DMS53 (cell line): ENCODE measurements at regions not wholly inside any gene's neighbourhood (a gene's known extent, or its start where the extent isn't known, plus 50 kb on each side); places are given as distances from the start of the nearest gene placed in this dataset.
"Not testable (repeated sequence)": the region's sequence is repeated elsewhere in the genome, so short reads cannot be mapped to it uniquely, and the experiment has no call there.

ENCODE experiments used
- DNase-seq: peaks from one replicate; lab custom pipeline; 2025; lab: John Stamatoyannopoulos, UW

DNA sequence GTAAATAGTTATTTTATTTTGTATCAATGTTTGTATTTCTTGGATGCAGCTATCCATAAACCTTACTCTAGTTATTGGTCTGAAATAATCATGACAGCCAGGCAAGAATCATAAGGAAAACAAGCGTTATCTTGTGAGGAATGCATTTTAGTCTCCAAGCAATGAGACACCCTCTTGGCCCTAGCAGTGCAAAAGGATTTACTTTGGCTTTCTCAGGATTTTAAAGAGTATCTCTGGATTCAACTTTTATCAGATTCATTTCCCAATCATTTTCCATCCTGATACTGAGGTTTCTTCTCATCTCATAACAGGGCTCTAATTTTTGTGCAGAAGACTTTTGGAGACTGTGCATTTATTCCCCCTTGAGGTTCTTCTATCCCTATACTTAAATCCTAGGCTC is 480.8 kb downstream of the TMX3 start:
- DNase-seq = no peak

DNA sequence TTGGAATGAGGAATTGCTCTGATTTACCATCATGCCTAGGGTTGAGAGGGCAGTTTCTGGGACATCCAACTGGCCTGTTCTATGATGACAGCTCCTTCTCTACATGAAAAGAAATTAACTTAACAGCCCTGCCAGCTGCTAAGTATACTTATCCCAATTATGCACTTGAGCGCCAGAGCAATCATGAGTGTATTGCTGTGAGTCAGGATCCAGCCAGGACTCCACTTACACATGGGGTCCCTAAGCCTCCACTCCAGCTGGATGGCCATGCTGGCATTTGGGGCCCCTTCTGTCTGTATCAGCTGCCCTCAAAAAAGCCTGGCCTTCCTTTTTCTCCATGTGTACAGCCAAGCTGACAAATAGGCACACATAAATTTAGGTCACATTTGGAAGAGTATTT is 481.9 kb downstream of the TMX3 start:
- no peak for DNase-seq

DNA sequence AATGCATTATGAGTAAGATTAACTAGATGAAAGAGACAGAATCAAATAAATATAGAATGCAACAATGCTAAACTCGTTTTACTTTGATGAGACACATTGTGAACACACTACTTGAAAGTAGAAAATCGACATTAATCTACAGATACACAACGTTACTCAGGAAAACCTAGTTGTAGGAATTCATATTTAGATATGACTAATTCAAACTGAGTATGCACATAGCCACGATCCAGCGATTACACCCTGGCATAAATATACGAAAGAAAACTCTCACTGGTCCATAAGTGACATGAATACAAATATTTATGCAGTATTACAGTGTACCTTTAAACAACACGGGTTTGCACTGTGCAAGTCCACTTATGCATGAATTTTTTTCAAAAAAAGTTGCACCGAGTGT is 485.6 kb downstream of the TMX3 start:
- peak; percentile 62 for DNase-seq

DNA sequence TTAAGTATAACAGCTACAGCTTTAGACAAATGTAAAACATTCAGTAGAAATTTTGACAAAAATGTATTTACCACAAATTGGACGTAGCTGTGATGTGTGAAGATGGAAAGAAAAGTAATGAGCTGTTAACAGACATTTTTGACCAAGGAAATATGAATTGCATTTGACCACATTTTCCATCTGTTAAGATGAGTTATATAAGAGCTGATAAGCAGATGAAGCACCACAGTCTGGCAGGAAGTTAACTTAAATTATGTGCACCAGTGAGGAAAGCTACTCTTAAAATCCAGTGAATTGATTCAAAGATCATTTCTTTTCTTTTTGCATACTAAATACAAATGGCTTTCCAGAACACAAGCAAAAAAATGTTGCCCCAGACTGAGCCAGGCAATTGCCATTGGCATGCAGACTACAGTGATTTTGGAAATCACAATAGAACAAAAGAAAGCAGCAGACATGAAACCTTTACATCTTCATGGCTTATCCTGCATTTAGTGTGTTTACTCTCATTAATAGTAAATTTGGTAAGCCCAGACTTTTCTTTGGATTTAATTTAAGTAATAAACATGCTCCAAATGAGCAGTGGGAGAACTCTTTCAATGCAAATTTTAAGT is 493.7 kb downstream of the TMX3 start:
- no peak for DNase-seq

DNA sequence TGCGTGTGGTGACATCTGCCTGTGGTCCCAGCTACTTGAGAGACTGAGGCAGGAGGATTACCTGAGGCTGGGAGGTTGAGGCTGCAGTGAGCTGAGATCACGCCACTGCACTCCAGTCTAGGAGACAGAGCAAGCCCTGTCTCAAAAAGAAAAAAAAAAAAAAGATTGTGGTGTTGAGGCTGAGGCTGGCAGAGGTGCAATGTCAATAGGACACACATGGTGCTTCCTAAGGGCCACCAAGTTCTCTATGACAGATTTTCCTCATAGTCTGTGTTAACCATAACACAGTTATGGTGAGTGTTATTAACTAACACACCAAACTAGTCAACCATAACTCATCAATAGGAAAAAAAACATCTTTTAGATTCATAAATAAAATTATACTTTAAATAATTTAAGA is 494.4 kb downstream of the TMX3 start:
- peak; percentile 16 for DNase-seq

DNA sequence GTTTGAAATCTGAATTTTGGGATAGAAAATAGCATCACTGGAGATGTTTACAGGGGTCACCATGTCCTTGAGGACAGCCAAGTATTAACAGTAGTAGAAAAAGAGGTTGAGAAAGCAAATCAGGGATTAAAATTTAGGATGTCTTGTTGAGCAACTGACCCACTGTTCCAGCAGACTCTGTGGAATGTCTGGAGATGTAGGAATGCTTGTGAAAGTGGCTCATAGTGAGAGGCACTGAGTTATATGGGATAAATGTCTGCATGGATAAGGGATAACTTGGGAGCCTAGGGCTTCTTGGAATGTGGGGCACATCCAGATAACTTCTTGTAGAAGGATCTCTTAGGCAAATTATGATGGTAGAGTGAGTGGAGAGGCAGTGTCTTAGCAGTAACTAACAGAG is 495.0 kb downstream of the TMX3 start:
- no peak for DNase-seq

DNA sequence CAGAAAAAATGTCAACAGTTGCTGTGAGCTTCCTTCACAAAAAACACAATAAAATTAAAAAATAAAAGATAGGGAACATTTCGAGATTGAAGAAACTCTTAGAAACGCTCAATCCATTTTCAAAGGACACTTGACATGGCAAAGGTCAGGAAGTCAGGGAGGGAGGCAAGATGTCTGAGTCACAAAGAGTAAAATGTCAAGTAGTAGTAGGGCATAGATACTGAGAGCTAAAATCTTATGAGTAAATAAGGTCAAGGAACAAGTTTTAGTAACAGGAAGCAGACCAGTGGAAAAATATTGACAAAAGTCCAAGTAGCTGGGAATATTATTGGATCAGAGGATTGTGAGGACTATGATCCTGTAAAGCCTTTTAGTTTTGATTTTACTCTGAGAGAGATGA is 495.6 kb downstream of the TMX3 start:
- peak; percentile 20 for DNase-seq

DNA sequence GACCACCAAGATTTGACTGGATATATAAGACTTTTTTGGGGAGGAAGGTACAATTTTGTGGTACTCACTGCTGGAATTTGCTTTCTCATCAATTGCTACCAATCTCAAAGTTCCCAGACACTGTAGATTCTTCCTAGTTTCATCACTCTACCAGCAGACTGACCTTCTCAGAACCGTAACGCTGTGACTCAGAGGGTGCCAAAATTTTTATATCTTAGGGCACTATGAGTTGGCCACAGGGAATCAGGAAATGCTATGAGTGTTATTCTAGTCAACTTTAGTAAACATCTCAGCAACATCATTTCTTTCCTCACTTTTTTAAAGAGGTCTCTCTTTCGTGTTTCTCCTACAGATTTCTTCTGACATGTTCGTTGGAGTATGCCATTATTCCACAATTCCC is 499.0 kb downstream of the TMX3 start:
- no peak for DNase-seq

DNA sequence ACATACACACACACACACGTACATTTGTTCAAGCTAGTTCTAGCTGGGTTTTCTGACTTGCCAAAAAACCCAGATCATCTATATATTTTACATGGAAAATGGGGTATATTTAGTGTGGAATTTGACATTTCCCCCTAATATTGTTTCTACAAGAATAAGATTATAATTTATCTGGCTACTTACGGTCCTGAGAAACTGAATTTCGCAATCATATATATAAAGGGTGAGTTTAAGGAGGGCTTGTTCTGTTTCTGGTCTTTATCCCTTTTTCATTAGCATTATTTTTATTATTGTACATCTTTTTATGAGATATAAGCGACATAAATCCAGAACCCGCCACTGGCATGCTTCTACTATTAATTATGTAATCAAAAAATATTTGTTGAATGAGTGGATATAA is 528.9 kb downstream of the TMX3 start:
- no peak for DNase-seq

DNA sequence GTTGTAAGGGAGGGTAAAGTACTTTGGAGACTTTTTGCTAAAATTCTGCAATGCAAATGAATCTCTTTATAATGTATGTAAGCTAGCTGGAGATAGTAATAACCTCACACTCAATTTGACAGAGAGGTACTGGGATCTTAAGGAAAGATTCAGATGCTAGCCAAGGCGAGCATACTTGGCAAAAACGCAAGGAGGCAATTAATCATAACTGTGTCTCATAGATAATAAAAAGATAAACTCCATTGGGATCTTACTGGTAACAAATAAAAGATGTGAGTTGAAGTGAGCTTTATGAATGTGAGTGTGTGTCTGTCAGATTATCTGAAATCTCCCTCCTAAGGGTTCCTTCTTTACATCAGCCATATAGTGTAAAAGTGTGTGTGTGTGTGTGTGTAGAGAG is 533.0 kb downstream of the TMX3 start:
- DNase-seq = no peak

DNA sequence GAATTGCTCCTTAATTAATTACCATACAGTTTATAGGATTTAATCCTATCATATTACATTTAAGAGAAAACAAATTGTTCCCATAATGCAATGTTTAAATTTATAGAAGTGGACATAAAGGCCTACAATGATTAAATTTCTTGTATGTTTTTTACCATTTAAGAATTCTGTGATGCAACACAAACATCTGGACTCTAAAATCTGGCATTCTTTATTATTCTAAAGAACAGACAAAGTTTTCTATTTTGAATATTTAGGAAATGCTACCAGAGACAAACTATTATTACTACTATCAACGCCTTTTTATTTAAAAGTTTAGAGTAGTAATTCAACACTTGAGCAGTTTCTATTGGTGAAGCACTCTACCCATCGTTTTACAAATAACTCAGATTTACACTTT is 535.1 kb downstream of the TMX3 start:
- DNase-seq = no peak

DNA sequence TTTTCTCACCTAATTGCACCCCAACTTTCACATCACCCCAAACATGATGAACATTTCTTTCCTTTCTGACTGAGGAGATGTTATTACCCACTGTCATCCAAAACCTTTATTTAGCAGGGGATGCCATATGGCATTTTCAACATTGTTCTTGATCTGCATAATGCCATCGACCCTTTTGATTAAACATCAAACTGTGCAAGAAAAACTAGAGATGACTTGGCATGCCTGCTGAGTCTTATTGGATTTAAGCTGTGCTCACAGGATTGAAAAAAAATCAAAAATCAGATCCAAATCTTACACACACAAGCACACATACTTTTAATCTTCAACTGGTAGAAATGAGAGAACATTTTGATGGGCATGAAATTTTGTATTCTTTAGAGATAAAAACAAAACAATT is 536.0 kb downstream of the TMX3 start:
- no peak for DNase-seq

DNA sequence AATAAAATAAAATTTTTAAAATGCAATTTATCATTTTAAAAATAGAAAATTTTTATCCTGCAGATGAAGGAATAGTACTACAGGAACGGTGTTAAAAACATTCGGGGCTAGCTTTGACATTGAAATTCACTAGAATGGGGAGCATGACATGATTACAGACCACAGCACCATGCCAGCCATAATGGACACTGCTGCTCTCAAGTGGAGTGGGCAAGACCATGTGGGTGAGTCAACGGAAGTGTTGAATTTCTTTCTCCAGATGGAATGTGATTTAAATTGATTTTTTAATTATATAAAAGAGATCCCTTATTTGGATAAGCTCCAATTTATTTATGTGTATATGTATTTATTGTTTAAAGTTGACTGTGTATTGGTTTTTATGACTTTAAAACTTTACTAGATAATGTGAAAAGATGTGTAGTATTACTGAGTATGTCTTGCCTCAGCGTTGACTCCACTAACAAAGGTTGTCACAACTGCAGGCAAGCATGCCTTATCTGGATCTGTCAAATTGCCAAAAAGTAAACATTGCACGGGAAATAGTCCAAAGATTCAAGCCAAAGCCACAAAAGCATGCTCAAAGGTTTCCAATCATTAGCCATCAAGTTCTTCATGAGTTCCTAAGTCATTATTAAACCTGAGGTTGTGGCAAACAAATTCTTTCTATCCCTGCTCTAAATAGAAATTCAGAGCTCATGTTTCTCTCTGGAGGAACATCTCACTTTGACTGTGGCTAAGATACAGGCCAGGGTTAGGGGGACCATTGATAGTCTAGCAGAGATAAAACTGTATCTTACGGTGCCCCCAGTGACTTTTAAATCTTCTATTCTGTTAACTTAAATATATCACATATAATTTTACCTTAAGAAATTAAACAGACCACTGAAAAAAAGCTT is 536.9 kb downstream of the TMX3 start:
- DNase-seq = peak; percentile 58

DNA sequence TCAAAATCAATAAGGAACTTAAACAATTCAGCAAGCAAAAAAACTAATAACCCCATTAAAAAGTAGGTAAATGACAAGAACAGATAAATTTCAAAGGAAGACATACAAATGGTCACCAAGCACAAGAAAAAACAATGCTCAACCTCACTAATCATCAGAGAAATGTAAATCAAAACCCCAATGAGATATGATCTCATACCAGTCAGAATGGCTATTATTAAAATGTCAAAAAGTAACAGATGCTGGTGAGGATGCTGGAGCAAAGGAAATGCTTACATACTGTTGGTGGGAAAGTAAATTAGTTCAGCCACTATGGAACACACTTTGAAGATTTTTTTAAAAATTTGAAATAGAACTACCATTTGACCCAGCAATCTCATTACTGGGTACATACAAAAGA is 538.0 kb downstream of the TMX3 start:
- DNase-seq = no peak

DNA sequence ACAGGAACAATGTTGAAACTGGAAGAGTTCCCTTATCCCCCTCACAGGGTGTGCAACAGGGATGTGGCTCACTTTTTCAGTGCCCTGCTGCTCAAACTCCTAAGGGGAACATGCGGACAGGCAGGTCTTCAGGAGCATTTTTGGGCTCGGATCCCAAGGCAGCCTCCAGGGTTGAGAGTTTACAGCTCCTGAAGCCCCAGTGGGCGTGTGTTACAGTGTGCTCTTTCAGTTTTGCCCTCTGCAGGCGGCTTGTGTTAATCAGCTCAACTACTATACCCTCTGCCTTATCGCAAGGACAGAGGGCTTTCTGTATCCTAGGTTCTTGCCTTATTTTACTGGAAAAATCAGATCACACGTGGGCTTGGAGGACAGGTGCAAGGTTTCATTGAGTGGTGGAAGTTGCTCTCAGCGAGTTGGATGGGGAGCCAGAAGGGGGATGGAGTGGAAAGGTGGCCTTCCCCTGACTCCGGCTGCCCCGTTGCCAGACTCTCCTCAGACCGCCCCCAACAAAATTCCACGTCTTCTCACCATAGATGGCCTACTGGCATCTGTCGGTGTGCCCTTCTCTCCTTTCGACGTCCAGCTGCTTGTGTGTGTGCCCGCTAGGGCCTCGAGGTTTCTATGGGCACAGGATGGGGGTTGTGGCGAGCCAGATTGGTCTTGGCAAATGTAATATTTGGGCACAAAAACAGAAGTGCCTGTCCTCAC is 541.9 kb downstream of the TMX3 start:
- peak; percentile 20 for DNase-seq

DNA sequence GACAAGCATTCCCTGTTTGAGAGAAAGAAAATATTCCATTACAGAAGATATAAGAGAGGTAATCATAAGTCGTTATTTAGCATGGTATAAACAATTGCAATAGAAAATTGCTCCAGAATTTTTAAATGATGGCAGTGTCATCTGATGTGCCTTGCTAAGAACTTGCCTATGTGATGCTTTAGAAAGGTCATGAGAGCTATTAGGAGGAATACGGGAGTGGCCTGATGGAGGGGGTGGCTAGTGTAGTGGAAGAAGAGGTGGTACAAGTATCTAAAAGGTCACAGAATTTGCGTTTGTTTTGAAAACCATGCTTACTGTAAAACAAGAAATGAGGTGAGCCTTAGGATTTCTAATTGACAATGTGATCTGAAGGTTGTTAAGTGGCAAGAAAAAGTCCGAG is 550.0 kb downstream of the TMX3 start:
- DNase-seq = no peak

DNA sequence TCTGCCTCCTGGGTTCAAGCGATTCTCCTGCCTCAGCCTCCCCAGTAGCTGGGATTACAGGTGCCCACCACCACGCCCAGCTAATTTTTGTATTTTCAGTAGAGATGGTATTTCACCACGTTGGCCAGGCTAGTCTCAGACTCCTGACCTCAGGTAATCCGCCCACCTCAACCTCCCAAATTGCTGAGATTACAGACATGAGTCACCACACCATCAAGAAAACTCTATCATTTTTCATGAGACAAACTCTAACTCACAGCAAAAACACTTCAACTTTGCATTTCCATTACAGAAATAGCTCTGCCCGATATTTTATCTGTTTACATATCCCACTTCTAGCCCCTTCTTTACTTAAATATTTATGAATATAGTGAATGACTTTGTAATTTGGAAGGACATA is 561.1 kb downstream of the TMX3 start:
- DNase-seq = not testable (repeated sequence)

DNA sequence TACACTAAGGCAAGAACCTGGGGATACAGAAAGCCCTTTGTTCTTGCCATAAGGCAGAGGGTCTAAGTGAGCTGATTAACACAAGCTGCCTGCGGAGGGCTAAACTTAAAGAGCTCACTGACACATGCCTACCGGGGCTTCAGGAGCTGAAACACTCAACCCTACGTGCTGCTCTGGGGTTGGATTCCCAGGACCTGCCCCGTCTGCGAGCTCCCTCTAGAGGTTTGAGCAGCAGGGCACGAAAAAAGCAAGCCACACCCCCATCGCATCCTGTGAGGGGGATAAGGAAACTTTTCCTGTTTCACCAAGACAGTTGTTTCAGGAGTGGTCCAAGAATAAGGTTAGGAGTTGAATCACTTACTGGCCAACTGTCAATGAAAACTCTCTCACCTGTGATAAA is 562.1 kb downstream of the TMX3 start:
- DNase-seq = peak; percentile 78

DNA sequence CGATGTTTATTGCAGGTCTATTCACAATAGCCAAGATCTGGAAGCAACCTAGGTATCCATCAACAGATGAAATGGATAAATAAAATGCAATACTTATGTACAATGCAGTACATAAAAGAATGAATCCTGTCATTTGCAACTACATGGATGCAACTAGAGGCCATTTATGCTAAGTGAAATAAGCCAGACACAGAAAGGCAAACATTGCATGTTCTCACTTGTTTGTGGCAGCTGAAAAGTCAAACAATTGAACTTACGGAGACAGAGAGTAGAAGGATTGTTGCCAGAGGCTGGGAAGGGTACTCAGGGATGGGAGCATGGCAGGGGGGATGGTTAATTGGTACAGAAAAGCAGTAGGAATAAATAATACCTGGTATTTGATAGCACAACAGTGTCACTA is 563.9 kb downstream of the TMX3 start:
- DNase-seq = peak; percentile 74

DNA sequence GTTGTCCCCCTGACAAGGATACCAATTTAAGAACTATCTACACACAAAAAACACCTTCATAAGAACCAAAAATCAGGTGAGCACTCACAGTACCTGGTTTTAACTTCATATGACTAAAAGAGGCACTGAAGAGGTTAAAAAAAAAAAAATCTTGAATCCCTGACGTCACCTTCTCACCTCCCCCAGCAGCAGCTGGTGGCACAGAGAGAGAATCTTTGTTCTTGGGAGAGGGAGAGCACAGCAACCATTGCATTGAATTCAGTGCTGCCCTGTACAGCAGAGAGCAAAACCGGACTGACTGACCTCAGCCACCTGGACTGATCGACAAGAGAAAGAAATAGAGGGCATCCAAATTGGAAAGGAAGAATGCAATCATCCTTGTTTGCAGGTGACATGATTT is 566.0 kb downstream of the TMX3 start:
- peak; percentile 97 for DNase-seq

DNA sequence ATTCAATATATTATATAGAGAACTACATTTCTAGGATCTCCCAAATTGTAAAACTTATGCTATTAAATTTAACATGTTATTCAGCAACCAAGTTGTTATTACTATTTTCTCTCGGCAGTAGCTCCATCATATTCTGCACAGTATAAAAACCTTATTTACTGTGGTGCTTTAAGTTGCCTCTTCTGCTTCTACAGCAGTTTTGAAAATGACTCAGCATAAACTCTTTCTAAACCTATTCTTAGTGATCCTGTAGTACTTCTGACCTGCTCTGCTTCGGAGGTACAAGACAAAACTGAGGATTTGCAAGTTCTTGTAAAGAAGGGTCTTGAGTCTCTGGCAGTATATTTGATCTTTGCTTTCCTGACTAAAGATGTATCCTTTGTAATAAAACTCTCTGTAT is 567.2 kb downstream of the TMX3 start:
- DNase-seq = peak; percentile 62

DNA sequence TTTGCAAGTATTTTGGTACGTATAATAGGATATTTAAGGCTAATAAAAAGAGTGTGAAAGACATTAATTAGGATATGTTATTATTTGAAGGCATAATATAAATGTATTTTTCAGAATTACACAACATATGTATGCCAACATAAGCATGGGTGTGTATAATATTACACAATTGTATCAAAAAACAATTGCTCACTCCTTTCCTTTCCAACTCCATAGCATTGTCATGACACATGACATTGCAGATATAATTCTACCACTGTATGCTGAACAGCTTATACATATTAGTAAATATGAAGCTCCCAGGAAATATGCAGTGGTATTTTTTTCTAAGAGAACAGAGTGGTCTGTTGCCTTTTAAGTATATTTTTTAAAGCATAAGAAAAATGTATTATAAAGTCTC is 593.1 kb downstream of the TMX3 start:
- no peak for DNase-seq

DNA sequence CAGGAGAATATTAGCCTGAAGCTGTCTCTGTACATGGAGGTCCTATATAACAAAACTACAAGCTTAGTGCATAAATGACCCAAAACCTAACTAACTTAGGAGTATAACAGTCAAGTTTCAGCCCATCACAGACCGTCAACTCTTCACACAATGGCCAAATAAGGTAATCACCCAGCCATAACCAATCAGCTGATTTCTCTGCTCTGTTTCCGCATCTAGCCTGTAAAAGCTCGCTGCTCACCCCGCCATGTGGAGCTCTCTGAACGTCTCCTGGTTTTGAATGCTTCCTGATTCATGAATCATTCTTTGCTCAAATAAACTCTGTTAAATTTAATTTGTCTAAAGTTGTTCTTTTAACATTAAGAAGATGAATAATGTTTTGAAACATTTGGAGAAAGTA is 593.6 kb downstream of the TMX3 start:
- no peak for DNase-seq
